ENCODE measurements at regions not wholly inside any gene's neighbourhood (a gene's known extent, or its start where the extent isn't known, plus 50 kb on each side); places are given as distances from the start of the nearest gene placed in this dataset.
"Not testable (repeated sequence)": the region's sequence is repeated elsewhere in the genome, so short reads cannot be mapped to it uniquely, and the experiment has no call there.

- Histone ChIP-seq H3K27me3 (no peaks in the 10 kb centered on the region), H3K9me3 (no peaks in the 10 kb centered on the region), H3K27ac (no peak overlapping the region), H3K36me3 (no peaks in the 10 kb centered on the region), H3K4me3 (replicated peaks in 1 of 3) (no peak overlapping the region), H3K4me1 (peaks cover 0 to 4% of the 10 kb centered on the region in 2 donors)
- WGBS, 2 donors, result 96 to 97% methylated on average over 2 of the region's 2 CpGs
- TF ChIP-seq POLR2A (IDR thresholded peaks at IDR 0.05), result no peak
- no peak for TF ChIP-seq CTCF (IDR thresholded peaks at IDR 0.05)
- DNase-seq, result no peak
- intact Hi-C loops (cut with DNase I), result no loop called here
Observed at GRCh38 chr2:183903026-183903425, 695.3 kb upstream of the ZNF804A start.

- H3K4me1 ChIP-seq; H3K4me3 ChIP-seq (replicated peaks in 1 of 3); H3K36me3 ChIP-seq; H3K27me3 ChIP-seq; H3K27ac ChIP-seq; intact Hi-C loops (cut with DNase I); H3K9me3 ChIP-seq: not testable (repeated sequence)
- WGBS, 2 donors, result 47 to 75% methylated on average over 3 of the region's 3 CpGs
- DNase-seq, result peak; percentile 47 to 66
Observed at GRCh38 chr2:183916041-183916440, 682.3 kb upstream of the ZNF804A start.

GRCh38 chr2:183919167-183919566 lies 679.2 kb upstream of the ZNF804A start:
- Histone ChIP-seq H3K4me3 (replicated peaks in 1 of 3) (no peak overlapping the region), H3K36me3 (no peaks in the 10 kb centered on the region)

GRCh38 chr2:183919926-183920325 lies 678.4 kb upstream of the ZNF804A start:
- 93 to 94% methylated on average over 2 of the region's 2 CpGs for WGBS, 2 donors
- Histone ChIP-seq H3K4me3 (replicated peaks in 1 of 3) (no peak overlapping the region), H3K27ac (no peak overlapping the region), H3K27me3 (no peaks in the 10 kb centered on the region), H3K4me1 (no peaks in the 10 kb centered on the region), H3K36me3 (no peaks in the 10 kb centered on the region), H3K9me3 (no peaks in the 10 kb centered on the region)
- no peak for DNase-seq
- TF ChIP-seq POLR2A (IDR thresholded peaks at IDR 0.05) (no peak), CTCF (IDR thresholded peaks at IDR 0.05) (no peak)
- intact Hi-C loops (cut with DNase I), result no loop called here

More at GRCh38 chr2:183919167-183919566, 679.2 kb upstream of the ZNF804A start:
- H3K4me1 ChIP-seq, result no peaks in the 10 kb centered on the region
- H3K27ac ChIP-seq, result no peak overlapping the region
- no peaks in the 10 kb centered on the region for H3K9me3 ChIP-seq
- no peak for DNase-seq
- no peaks in the 10 kb centered on the region for H3K27me3 ChIP-seq
- WGBS, 2 donors, result 67 to 72% methylated on average over 1 of the region's 1 CpG
- intact Hi-C loops (cut with DNase I), result no loop called here
- TF ChIP-seq CTCF (IDR thresholded peaks at IDR 0.05) (no peak), POLR2A (IDR thresholded peaks at IDR 0.05) (no peak)

- 97 to 100% methylated on average over 1 of the region's 1 CpG for WGBS, 2 donors
- intact Hi-C loops (cut with DNase I), result no loop called here
- Histone ChIP-seq H3K9me3 (no peaks in the 10 kb centered on the region), H3K27me3 (no peaks in the 10 kb centered on the region), H3K4me1 (no peaks in the 10 kb centered on the region), H3K27ac (no peak overlapping the region), H3K36me3 (no peaks in the 10 kb centered on the region), H3K4me3 (replicated peaks in 1 of 3) (no peak overlapping the region)
- DNase-seq, result no peak
- TF ChIP-seq CTCF (IDR thresholded peaks at IDR 0.05) (no peak), POLR2A (IDR thresholded peaks at IDR 0.05) (no peak)
Observed at GRCh38 chr2:183925281-183925680, 673.0 kb upstream of the ZNF804A start.

GRCh38 chr2:183926433-183926832 lies 671.9 kb upstream of the ZNF804A start:
- WGBS, 2 donors, result 90 to 94% methylated on average over 1 of the region's 1 CpG
- no peak for TF ChIP-seq CTCF (IDR thresholded peaks at IDR 0.05)
- no peak for TF ChIP-seq POLR2A (IDR thresholded peaks at IDR 0.05)
- no peak overlapping the region for H3K27ac ChIP-seq

More at GRCh38 chr2:183926433-183926832, 671.9 kb upstream of the ZNF804A start:
- no peaks in the 10 kb centered on the region for H3K36me3 ChIP-seq
- H3K9me3 ChIP-seq, result no peaks in the 10 kb centered on the region
- intact Hi-C loops (cut with DNase I), result no loop called here
- no peaks in the 10 kb centered on the region for H3K4me1 ChIP-seq
- H3K4me3 ChIP-seq (replicated peaks in 1 of 3), result no peak overlapping the region
- H3K27me3 ChIP-seq, result no peaks in the 10 kb centered on the region
- no peak for DNase-seq

Data from thyroid gland (tissue), 4 donors.